GM12874 (cell line): ENCODE measurements at regions not wholly inside any gene's neighbourhood (a gene's known extent, or its start where the extent isn't known, plus 50 kb on each side); places are given as distances from the start of the nearest gene placed in this dataset.

ENCODE experiments used
- CTCF ChIP-seq: IDR thresholded peaks from 2 replicates; pipeline ENCODE4 v1.5.1; 2011; ENCODE audit warnings: low read depth, mild to moderate bottlenecking, control low read depth, low read length, moderate library complexity; ENCODE audit not compliant: insufficient read depth

- TF ChIP-seq CTCF = no peak
Measured at GRCh38 chr13:81199956-81200355, 859.0 kb upstream of the SPRY2 start.

- no peak for TF ChIP-seq CTCF
Measured at GRCh38 chr13:81197966-81198365, 857.0 kb upstream of the SPRY2 start.

GRCh38 chr13:81197483-81197882 is 856.6 kb upstream of the SPRY2 start:
- no peak for TF ChIP-seq CTCF

GRCh38 chr13:81194362-81194761 is 853.4 kb upstream of the SPRY2 start:
- TF ChIP-seq CTCF = no peak

GRCh38 chr13:81184556-81185265 is 843.8 kb upstream of the SPRY2 start:
- TF ChIP-seq CTCF = no peak

GRCh38 chr13:81172603-81173002 is 831.7 kb upstream of the SPRY2 start:
- TF ChIP-seq CTCF = no peak

GRCh38 chr13:81171065-81171647 is 830.2 kb upstream of the SPRY2 start:
- TF ChIP-seq CTCF = no peak; the same call in 1 of the 2 replicates
